Urothelium cell line (cell line): ENCODE measurements at regions not wholly inside any gene's neighbourhood (a gene's known extent, or its start where the extent isn't known, plus 50 kb on each side); places are given as distances from the start of the nearest gene placed in this dataset.
"Not testable (repeated sequence)": the region's sequence is repeated elsewhere in the genome, so short reads cannot be mapped to it uniquely, and the experiment has no call there.

ENCODE experiments used
- DNase-seq: peaks from one replicate; pipeline ENCODE4 v3.0.0; 2011; ENCODE audit warnings: low spot score, mixed read lengths
- FAIRE-seq: peaks from 2 replicates; lab custom pipeline; 2011; peaks lifted over from hg19 to GRCh38; lab: Jason Lieb, UNC

DNA sequence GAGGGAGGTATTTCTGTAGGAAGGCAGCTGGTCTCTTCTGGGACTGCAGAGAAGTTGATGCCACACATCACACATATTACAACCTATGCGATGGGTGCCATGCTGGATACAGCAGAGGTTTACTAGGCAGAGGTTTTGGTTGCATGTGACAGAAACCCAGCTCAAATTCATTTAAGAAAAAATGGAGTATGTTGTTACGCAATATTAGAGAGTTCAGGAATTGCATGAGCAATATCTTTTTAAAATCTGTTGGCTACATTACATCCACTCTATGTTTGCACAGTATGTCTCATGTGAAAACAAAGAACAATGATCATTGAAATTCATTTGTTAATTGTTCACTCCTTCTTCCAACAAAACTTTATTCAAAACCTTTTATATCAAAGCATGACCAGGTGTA is 425.2 kb downstream of the RWDD3 start:
- FAIRE-seq: no peak

DNA sequence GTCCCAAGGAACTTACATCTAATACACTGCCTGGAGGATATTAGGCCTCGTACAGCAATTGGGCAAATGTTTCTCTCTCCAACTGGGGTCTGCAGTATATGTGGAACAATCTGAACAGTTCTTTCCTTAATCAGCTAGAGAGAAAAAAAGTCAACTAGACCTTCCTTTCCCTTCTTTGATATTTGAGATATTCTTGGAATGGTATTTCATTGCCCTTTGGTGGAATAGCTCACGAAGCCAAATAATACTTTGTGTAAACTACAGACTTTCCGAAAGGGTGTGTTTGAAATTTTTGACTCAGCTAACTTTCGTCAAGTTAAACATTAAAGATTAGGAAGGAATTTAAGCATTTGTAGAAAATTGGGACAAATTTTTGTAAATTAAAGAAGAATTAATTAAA is 425.6 kb downstream of the RWDD3 start:
- DNase-seq: no peak
- FAIRE-seq: no peak

More for the DNA sequence above, 425.2 kb downstream of the RWDD3 start:
- no peak for DNase-seq

DNA sequence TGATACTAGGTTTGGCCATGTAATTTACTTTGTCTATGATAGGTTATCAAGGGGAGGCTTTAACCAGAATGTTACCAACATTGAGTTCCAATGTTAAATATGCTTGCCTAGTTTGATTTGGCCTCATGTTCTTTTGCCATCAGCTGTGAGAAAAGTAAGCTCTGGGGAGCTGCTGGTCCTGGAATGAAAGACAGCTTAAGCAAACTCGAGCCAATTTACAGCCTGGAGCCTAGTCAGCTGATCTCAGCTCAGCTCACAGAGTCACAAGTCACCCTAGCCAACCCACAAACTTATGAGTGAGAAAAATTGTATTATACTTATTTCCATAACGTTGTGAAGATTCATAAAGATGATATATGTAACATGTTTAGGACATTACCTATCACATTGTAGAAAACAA is 426.7 kb downstream of the RWDD3 start:
- FAIRE-seq (no peak), DNase-seq (no peak)

DNA sequence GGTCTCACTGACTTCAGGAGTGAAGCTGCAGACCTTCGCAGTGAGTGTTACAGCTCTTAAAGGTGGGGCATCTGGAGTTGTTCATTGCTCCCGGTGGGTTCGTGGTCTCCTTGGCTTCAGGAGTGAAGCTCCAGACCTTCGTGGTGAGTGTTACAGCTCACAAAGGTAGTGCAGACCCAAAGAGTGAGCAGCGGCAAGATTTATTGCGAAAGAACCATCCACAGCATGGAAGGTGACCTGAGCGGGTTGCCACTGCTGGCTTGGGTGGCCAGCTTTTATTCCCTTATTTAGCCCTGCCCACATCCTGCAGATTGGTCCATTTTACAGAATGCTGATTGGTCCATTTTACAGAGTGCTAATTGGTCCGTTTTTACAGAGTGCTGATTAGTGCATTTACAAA is 429.5 kb downstream of the RWDD3 start:
- FAIRE-seq, DNase-seq: not testable (repeated sequence)

DNA sequence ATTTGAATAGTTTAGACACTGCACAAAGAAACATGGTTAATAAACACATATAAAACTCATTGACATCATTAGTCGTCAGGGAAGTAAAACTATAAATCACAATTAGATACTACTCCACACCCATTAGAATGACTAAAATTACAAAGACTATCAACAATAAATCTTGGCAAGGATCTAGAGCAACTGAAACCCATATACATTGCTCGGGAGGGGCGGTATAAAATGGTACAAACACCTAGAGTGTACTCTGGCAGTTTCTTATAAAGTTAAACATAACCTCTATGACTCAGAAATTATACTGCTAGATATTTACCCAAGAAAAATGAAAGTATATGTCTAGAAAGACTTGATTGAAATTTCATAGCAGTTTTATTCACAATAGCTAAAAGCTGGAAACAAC is 434.2 kb downstream of the RWDD3 start:
- FAIRE-seq (no peak), DNase-seq (no peak)

DNA sequence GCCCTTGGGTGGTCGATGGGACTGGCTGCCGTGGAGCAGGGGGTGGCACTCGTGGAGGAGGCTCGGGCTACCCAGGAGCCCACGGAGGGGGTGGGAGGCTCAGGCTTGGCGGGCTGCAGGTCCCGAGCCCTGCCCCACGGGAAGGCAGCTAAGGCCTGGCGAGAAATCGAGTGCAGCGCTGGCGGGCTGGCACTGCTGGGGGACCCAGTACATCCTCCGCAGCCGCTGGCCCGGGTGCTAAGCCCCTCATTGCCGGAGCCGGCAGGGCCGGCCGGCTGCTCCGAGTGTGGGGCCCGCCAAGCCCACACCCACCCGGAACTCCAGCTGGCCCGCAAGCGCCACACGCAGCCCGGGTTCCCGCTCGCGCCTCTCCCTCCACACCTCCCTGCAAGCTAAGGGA is 435.6 kb downstream of the RWDD3 start:
- not testable (repeated sequence) for DNase-seq, FAIRE-seq

DNA sequence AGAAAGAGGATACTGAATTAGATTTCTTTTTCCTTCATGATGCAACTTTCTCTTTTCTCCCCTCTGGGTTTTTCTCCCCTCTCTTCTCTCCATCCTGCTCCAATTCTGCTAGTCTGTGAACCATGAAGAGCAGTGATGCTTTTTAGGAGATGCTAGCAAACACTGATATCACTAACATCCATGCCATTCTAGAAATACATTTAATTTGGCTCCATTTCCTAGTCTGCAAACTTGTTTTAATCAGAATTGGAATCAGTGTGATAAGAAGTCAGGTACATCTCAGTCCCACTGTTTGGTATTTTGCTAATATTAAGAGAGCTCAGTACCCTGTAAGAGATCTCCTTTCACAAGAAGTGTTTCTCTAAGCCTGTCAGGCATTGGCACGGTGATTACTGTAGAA is 437.1 kb downstream of the RWDD3 start:
- FAIRE-seq (no peak), DNase-seq (no peak)

DNA sequence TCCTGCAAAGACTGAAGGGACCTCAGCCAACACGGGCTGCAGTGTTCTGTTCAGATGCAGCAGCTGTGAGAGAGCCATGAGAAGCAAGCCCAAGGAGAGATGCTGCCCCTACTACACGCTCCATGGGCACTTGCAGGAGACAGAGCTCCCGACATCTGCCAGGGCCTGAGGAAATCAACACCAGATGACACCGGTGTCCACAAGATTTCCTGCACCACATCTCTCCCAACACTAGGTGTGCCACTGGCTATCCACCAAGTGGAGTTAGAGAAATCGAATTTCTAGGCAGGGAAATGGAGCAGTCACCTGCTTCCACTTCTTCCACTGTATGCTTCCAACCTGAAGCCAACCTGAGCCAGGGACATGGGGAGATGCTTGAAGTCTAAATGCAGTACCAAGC is 445.3 kb downstream of the RWDD3 start:
- FAIRE-seq: no peak
- DNase-seq: peak; percentile 7

DNA sequence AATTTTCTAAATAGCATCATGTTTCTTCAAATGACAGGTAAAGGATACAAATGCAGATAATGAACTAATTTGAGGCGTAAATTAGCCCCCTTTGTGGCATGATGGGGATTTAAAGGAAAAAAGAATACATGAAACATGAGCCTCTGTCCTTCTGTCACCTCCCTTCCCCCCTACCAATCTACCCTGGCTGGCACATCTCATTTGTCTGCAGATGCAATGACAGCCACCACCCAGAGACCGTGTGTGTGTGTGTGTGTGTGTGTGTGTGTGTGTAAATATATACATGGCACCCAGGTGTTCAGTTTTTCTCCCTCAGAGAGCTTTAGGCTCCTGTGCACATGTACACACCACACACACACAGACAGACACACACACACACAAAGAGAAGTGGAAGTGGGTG is 451.1 kb downstream of the RWDD3 start:
- FAIRE-seq (no peak), DNase-seq (no peak)

DNA sequence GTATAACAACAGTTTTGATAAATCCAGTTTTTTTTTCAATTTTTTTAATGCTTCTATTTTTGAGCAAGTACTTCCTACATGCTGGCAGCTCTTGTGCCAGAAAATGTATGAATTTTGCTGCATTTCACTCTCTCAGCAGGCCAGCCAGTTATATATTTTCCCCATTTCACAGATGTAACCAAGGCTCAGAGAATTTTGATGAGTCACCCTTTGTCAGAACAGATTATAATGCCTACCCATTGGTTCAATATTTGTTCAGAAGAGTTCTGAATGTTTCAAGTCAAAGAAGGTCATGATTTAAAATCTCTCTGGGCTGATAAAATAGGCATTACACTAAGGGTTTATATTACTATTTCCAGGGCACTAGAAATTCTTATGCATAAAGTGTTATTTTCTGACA is 452.2 kb downstream of the RWDD3 start:
- no peak for FAIRE-seq
- no peak for DNase-seq

DNA sequence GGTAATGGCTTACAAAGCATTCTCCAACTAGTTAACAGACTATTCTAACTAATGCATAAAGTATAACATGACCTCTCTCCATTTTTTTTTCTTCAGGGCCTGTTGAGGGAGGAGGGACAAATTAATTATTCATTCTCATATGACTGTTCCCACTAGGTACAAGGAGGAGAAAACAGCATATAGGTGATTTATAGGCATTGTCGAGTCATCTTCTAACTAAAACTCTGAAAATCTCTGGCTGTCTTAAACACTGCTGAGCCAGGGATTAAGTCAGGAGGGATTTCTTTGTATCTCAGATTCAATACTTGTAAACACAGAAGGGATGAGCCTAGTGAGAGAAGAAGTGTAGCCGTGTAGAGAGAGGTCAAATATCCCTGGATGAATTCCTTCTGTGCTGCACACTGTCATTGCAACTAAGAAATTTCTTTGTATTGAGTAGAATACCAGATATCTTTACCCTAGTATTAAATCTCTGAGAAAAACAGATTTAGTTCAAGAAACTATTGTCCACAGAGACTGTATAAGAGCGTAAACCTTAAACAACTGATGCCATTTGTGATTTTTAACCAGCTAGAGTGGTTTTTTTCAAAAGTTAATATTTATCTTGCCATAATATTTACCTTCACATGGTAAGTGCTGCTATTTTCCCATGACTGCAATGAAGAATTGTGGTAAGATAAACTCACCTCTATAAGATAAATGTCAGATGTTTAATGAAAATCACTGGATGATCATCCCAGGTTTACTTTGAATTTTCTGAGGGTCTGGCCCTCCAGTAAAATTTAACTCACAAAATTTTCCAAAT is 465.3 kb downstream of the RWDD3 start:
- DNase-seq (no peak), FAIRE-seq (no peak)

DNA sequence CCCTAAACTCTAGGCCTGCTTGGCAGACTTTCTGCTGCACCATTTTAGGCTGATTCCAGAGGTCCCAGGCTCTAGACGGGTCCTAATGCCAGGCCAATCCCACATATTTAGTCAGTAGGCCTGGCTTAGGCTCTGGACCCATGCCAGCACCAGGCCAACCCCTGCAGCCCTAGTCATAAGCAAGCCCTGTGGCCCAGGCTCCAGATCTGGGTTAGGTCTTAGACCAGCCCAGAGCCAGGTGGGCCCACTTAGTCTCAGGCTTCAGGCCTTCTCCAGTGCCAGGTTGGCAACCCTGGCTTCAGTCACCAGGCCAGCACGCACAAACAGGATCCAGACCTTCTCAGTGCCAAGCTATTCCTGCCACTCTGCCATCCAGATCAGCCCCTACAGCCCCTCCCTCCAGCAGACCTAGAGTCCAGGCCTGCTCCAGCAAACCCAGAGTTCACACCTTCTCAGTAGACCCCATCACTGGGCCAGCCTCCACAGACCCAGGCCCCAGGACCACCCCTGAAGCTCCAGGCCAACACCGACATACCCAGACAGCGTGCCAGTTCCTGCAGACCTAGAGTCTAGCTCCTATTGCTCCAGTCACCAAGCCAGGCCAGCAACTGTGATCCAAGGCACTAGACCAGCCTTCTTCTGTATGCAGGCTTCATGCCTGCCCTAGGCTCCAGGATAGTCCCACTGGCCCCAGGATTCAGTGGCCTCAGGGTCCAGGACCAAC is 467.6 kb downstream of the RWDD3 start:
- DNase-seq (no peak), FAIRE-seq (no peak)

DNA sequence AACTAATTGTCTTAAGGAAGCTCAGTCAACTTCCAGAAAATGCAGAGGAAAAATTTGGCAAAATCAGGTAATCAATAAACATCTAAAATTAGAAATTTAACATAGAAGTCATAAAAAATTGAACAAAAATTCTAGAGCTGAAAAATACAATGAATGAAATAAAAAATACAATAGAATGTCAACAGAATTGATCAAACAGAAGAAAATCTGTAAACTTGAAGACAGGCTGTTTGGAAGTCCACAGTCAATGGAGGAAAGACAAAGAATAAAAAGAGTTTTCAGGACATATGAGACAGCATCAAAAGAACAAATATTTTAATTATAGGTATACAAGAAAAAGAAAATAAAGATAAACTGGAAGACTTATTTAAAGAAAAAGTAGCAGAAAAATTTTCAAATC is 469.0 kb downstream of the RWDD3 start:
- DNase-seq: no peak
- no peak for FAIRE-seq

DNA sequence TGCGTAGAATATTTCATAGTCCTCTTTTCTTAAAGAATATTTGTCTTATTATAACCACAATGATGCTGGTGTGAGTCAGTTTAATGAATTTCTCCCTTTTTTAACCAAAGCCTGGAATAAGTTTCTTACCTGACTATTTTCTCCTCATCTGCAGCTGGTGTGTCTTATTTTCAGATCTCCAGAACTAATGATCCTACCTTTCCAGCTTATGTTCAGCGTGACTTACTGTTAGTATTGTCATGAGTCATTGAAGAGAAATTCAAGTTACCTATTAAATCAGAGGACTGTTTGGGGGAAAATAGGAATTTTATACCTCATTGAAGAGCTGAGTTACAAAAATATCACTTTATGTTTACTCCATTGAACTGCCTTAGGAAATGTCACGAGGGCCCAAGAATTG is 482.1 kb downstream of the RWDD3 start:
- FAIRE-seq: no peak
- no peak for DNase-seq

DNA sequence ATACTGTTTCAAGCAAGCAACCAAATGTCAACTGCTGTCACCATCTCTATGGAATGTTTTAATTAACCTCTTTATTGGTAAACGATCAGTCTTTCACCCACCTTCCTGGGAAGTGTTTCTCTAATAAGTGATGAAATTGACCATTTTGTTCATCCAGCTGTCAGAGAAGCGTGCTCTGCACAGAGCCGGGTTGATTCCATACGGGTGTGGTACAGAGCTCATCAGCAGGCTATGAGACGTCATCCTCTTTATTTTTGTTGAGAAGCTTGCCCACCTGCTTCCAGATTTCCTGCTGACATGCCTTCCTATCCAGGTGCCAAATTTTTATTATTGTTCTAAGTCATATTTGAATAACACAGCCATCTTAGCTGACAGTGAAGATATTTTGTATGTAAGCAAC is 482.5 kb downstream of the RWDD3 start:
- FAIRE-seq: no peak
- DNase-seq: no peak

DNA sequence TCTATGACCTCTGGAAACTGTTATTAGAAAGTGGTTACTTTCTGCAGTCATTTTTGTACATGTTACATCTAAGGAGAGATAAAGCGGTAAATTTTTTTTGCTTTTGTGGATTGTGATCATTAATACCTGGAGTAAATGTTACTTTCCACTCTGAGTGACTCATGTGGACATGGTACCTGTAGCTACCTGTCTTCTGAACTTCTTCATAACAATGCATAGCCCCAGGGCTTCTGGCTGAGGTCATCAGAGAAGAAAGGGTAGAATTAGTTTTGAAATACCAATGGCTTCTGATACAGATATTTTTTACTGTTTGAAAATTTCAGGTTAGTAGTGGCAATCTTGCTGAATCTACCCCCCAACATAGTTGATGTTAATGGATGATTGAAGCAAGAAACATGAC is 489.3 kb downstream of the RWDD3 start:
- DNase-seq (no peak), FAIRE-seq (no peak)

DNA sequence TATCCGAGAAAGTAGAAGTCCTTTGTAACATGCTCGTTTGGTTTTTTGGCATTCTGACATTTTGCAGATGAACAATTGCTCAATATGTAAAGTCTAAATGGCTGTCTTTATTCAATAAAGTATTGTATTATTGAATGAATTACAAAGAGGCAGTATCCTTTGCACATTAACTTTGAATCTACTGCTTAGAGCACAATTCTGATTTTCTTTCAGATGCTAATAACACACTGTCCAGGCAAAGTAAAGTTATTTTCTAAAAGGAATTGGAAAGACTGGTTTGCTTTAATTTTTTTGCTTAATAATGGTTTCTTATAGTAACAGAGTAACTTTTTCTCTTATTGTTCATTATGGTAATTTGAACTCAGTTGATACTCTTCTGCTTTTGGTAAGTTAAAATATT is 494.8 kb downstream of the RWDD3 start:
- FAIRE-seq (no peak), DNase-seq (no peak)

DNA sequence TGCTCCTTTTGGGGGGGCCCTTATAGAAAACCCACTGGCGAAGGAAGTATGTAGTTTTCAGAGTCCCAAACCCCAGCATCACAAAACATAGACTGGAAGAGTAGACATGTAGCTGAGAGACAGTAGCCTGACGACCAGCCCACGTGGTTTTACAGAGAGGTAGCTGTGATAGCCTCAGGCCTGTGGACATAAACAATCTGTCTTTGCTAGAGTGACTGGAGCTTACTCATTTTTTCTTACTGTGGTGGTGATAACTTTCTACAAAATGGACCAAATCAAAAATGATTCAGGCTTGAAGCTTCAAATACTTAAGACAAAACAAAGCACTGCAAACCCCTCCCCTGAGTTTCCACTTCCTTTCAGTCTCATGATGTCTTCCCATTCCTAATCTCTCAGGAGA is 497.0 kb downstream of the RWDD3 start:
- DNase-seq (no peak), FAIRE-seq (no peak)

DNA sequence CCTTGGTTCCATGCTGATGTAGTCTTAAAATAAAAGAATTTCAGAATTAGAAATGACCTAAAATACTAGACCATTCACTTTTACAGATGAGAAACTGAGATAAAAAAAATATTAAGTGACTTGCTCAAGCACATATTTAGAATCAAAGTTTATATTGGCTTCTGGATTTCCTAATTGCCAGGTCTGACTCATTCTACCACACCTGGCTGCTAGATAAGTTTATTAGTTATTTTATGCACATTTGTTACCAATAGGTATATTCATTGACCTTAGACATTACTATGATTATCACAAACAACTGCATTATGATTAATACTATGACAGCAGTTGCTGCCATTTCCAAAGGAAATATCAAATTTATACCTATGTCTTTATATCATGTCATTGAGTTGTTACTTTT is 497.5 kb downstream of the RWDD3 start:
- DNase-seq (no peak), FAIRE-seq (no peak)

DNA sequence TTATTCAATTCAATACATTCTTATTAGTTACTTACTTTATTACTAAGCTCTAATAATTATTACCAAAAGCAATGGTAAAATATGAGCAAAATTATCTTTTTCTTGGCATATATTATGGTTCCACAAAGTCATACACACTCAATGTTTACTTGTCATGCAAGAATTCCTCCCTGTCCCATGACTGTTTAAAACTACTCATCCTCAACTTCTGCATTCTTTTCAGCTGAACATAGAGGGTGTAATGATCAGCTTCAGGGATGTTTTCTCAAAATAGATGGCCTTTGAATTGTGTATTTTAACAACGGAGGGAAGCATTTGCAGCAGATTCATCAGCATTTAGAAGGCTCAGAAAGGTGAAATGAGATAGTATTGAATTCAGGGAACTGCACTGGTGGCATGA is 499.0 kb downstream of the RWDD3 start:
- FAIRE-seq (no peak), DNase-seq (no peak)

DNA sequence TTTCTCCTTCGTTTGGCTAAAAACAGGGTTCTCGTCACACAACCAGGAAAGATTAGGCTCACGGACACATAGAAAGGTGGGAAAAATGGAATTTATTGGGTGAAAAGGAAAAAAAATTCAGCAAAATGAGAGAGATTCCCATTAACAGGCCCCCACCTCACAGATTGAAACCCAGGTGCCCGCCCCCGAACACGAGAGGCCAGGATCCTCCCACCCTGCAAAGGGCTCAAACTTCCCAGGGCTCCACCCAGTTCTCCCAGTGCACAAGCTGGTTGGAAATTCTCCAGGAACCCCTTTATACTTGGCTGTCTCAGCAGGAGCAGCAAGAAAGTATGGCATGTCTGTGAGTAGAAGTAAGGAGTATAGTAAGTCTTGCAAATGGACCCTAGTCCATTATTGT is 499.7 kb downstream of the RWDD3 start:
- DNase-seq (no peak), FAIRE-seq (no peak)

DNA sequence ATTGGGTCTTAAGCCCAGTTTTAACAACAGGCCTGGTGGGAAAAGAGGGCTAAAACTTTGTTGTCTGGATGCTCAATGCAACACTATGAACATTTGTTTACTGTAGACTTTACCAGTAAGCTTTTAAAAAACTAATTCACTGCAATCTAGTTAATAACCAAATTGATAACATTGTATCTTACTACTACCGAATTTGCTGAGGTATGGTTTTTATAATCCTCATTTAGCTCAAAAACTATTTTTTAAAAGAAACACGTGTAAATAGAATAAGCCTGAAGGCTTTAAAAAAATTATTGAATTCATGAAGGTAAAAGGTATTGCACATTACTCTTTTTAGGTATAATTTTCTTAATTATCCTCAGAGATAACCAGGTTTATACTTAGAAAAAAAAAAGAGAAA is 500.6 kb downstream of the RWDD3 start:
- no peak for FAIRE-seq
- no peak for DNase-seq
